GM18951 (cell line): ENCODE measurements at regions not wholly inside any gene's neighbourhood (a gene's known extent, or its start where the extent isn't known, plus 50 kb on each side); places are given as distances from the start of the nearest gene placed in this dataset.

Experiments
- POLR2A ChIP-seq: IDR thresholded peaks from 4 replicates; pipeline ENCODE4 v1.6.1; 2011; ENCODE audit warnings: mild to moderate bottlenecking; ENCODE audit not compliant: insufficient read length, insufficient read depth; ENCODE audit errors: extremely low read depth
- in situ Hi-C: fragments of 300-500 bp; cut with MboI; formaldehyde crosslinking; loops from one replicate; pipeline ENCODE4 v1.12.0; 2022; ENCODE audit warnings: low sequenced_read_pairs, mixed read lengths, inconsistent platforms; ENCODE audit not compliant: unreplicated experiment

- no peak for TF ChIP-seq POLR2A
- in situ Hi-C loops, result no loop called here
Observed at GRCh38 chr7:49397750-49398149, 375.7 kb upstream of the VWC2 start.

- TF ChIP-seq POLR2A, result no peak
- in situ Hi-C loops, result no loop called here
Observed at GRCh38 chr7:49398236-49398635, 375.2 kb upstream of the VWC2 start.

- TF ChIP-seq POLR2A, result no peak
- in situ Hi-C loops, result no loop called here
Observed at GRCh38 chr7:49398746-49399145, 374.7 kb upstream of the VWC2 start.

- no peak for TF ChIP-seq POLR2A
- in situ Hi-C loops, result no loop called here
Observed at GRCh38 chr7:49400891-49401550, 372.4 kb upstream of the VWC2 start.

- no peak for TF ChIP-seq POLR2A
Observed at GRCh38 chr7:49403844-49404243, 369.6 kb upstream of the VWC2 start.

GRCh38 chr7:49407205-49407604 is 366.2 kb upstream of the VWC2 start:
- no peak for TF ChIP-seq POLR2A
- in situ Hi-C loops, result no loop called here

More at GRCh38 chr7:49403844-49404243, 369.6 kb upstream of the VWC2 start:
- in situ Hi-C loops, result no loop called here

GRCh38 chr7:49417034-49417433 is 356.4 kb upstream of the VWC2 start:
- no peak for TF ChIP-seq POLR2A
- in situ Hi-C loops, result no loop called here

- in situ Hi-C loops, result no loop called here
- TF ChIP-seq POLR2A, result no peak
Observed at GRCh38 chr7:49418963-49419362, 354.5 kb upstream of the VWC2 start.

- TF ChIP-seq POLR2A, result no peak
- in situ Hi-C loops, result no loop called here
Observed at GRCh38 chr7:49422564-49422963, 350.9 kb upstream of the VWC2 start.

GRCh38 chr7:49424109-49424508 is 349.3 kb upstream of the VWC2 start:
- in situ Hi-C loops, result no loop called here
- TF ChIP-seq POLR2A, result no peak

GRCh38 chr7:49425277-49425818 is 348.1 kb upstream of the VWC2 start:
- TF ChIP-seq POLR2A, result no peak
- in situ Hi-C loops, result no loop called here

- in situ Hi-C loops, result no loop called here
- no peak for TF ChIP-seq POLR2A
Observed at GRCh38 chr7:49432254-49432653, 341.2 kb upstream of the VWC2 start.

GRCh38 chr7:49433794-49434193 is 339.6 kb upstream of the VWC2 start:
- in situ Hi-C loops, result no loop called here
- no peak for TF ChIP-seq POLR2A

GRCh38 chr7:49434846-49435245 is 338.6 kb upstream of the VWC2 start:
- no peak for TF ChIP-seq POLR2A
- in situ Hi-C loops, result no loop called here
